ENCODE measurements at regions not wholly inside any gene's neighbourhood (a gene's known extent, or its start where the extent isn't known, plus 50 kb on each side); places are given as distances from the start of the nearest gene placed in this dataset.
"Not testable (repeated sequence)": the region's sequence is repeated elsewhere in the genome, so short reads cannot be mapped to it uniquely, and the experiment has no call there.

- TF ChIP-seq CTCF (IDR thresholded peaks at IDR 0.05); ZSCAN20 (CRISPR knock-in tag; IDR thresholded peaks at IDR 0.05); MYC (IDR thresholded peaks at IDR 0.05; ENCODE audit: borderline replicate concordance, low read length); RNF2 (IDR thresholded peaks at IDR 0.05; ENCODE audit: borderline replicate concordance, low read depth); POLR2AphosphoS2 (conservative IDR thresholded peaks at IDR 0.05; ENCODE audit: low read length); REST (IDR thresholded peaks at IDR 0.05); MAZ (IDR thresholded peaks at IDR 0.05; ENCODE audit: borderline replicate concordance, low read depth, low read length); POLR2A (IDR thresholded peaks at IDR 0.05; ENCODE audit: low read length); JUNB (IDR thresholded peaks at IDR 0.05); GATA3 (IDR thresholded peaks at IDR 0.05; ENCODE audit: borderline replicate concordance); NR3C1 (IDR thresholded peaks at IDR 0.05); BCL3 (IDR thresholded peaks at IDR 0.05); KDM1A (IDR thresholded peaks at IDR 0.05; ENCODE audit: low read depth); USF2 (IDR thresholded peaks at IDR 0.05): not testable (repeated sequence)
Measured at GRCh38 chr9:62816331-62816730, 1626.5 kb downstream of the SPATA31A7 start.
